ENCODE measurements at regions not wholly inside any gene's neighbourhood (a gene's known extent, or its start where the extent isn't known, plus 50 kb on each side); places are given as distances from the start of the nearest gene placed in this dataset.

DNA sequence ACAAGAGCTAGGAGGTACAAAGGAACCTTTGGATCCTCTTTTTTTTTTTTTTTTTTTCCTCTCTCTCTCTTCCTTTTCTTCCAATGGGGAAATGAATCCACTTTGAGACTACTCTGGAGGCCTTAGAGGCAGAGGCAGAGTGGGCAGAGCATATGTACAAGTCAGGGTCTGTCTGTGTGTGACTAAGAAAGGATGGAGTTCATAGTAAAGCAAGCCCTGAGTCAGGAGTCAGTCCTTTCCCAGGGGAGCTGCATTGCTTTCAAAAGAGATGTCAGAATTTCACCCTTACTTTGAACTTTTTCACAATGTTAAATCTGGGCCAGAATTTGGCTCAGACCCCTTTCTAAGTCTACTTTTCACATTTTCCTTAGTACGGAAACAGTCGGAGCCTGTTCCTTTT lies 792.4 kb upstream of the C9orf72 start:
- Histone ChIP-seq H3K79me2 (ENCODE audit: control insufficient read depth, low read length) (no peaks in the 10 kb centered on the region), H4K20me1 (ENCODE audit: control insufficient read depth, insufficient read depth, low read depth, low read length) (no peaks in the 10 kb centered on the region), H3K4me2 (ENCODE audit: low read length) (no peak overlapping the region), H3K36me3 (ENCODE audit: control insufficient read depth, low read length) (no peaks in the 10 kb centered on the region), H3K4me1 (ENCODE audit: control insufficient read depth, low read length) (no peaks in the 10 kb centered on the region), H3K9me3 (ENCODE audit: control insufficient read depth, insufficient read depth, low read length) (no peaks in the 10 kb centered on the region), H3K9me2 (replicated peaks; ENCODE audit: control insufficient read depth, low read length) (no peaks in the 10 kb centered on the region), H3K4me3 (ENCODE audit: low read length) (no peak overlapping the region), H3F3A (ENCODE audit: control insufficient read depth, insufficient read depth) (no peaks in the 10 kb centered on the region), H3K27me3 (ENCODE audit: control insufficient read depth, low read length) (no peaks in the 10 kb centered on the region), H3K27ac (ENCODE audit: low read depth, low read length) (no peak overlapping the region)
- no peak for TF ChIP-seq EZH2phosphoT487 (IDR thresholded peaks at IDR 0.05; ENCODE audit: borderline replicate concordance, low read length)
- TF ChIP-seq, protein P1, sequence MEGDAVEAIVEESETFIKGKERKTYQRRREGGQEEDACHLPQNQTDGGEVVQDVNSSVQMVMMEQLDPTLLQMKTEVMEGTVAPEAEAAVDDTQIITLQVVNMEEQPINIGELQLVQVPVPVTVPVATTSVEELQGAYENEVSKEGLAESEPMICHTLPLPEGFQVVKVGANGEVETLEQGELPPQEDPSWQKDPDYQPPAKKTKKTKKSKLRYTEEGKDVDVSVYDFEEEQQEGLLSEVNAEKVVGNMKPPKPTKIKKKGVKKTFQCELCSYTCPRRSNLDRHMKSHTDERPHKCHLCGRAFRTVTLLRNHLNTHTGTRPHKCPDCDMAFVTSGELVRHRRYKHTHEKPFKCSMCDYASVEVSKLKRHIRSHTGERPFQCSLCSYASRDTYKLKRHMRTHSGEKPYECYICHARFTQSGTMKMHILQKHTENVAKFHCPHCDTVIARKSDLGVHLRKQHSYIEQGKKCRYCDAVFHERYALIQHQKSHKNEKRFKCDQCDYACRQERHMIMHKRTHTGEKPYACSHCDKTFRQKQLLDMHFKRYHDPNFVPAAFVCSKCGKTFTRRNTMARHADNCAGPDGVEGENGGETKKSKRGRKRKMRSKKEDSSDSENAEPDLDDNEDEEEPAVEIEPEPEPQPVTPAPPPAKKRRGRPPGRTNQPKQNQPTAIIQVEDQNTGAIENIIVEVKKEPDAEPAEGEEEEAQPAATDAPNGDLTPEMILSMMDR (IDR thresholded peaks at IDR 0.05; ENCODE audit: low read depth, low read length, poor library complexity, severe bottlenecking) = no peak

DNA sequence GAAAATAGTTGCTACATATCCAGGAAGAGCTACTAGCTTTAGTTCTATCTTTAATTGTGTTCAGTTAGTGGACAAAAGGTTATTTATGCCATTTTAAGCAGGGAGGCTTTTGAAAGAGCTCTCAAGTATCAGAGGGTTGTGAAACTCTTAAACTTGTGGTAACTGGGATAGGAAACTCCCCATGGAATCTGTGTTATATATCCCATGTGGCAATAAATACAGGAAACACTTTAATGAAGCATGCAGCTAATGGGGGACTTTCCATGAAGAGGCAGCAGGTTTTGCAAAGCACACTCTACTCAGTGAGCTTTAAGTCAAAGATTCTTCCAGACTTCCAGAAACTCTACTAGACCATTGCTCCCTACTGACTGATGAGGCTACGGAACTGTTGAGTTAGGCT lies 805.0 kb upstream of the C9orf72 start:
- H3K9me3 ChIP-seq (ENCODE audit: control insufficient read depth, insufficient read depth, low read length) = no peaks in the 10 kb centered on the region
- no peak overlapping the region for H3K27ac ChIP-seq (ENCODE audit: low read depth, low read length)

DNA sequence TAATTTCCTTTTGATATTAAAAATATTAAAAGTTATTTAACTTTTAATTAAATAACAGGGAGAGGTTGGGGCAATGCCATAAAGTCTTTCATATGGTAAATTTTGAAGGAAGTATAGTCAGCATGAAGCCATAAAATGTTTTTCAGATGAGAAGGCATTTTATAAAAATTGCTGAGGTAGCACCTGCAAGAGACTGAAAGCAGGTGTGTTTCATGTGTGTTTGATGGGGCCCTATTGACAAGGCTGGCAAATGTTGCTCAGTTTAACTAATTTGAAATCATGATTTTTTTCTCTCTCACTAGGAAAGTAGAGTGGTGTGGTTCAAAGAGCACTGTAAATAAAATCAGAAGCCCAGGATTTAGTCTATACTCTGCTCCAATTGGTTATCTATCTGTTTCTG lies 805.8 kb upstream of the C9orf72 start:
- H3K9me2 ChIP-seq (replicated peaks; ENCODE audit: control insufficient read depth, low read length) = no peaks in the 10 kb centered on the region
- TF ChIP-seq EZH2phosphoT487 (IDR thresholded peaks at IDR 0.05; ENCODE audit: borderline replicate concordance, low read length) = no peak
- TF ChIP-seq, protein P1 (IDR thresholded peaks at IDR 0.05; ENCODE audit: low read depth, low read length, poor library complexity, severe bottlenecking) = no peak
- H3K4me1 ChIP-seq (ENCODE audit: control insufficient read depth, low read length) = no peaks in the 10 kb centered on the region
- H3K4me2 ChIP-seq (ENCODE audit: low read length) = no peak overlapping the region
- no peaks in the 10 kb centered on the region for H3K27me3 ChIP-seq (ENCODE audit: control insufficient read depth, low read length)
- no peaks in the 10 kb centered on the region for H3K9me3 ChIP-seq (ENCODE audit: control insufficient read depth, insufficient read depth, low read length)
- H3K36me3 ChIP-seq (ENCODE audit: control insufficient read depth, low read length) = no peaks in the 10 kb centered on the region
- H3K4me3 ChIP-seq (ENCODE audit: low read length) = no peak overlapping the region
- H4K20me1 ChIP-seq (ENCODE audit: control insufficient read depth, insufficient read depth, low read depth, low read length) = no peaks in the 10 kb centered on the region
- H3K27ac ChIP-seq (ENCODE audit: low read depth, low read length) = no peak overlapping the region
- H3K79me2 ChIP-seq (ENCODE audit: control insufficient read depth, low read length) = no peaks in the 10 kb centered on the region
- H3F3A ChIP-seq (ENCODE audit: control insufficient read depth, insufficient read depth) = no peaks in the 10 kb centered on the region

More for the DNA sequence above, 805.0 kb upstream of the C9orf72 start:
- no peaks in the 10 kb centered on the region for H4K20me1 ChIP-seq (ENCODE audit: control insufficient read depth, insufficient read depth, low read depth, low read length)
- H3K36me3 ChIP-seq (ENCODE audit: control insufficient read depth, low read length) = no peaks in the 10 kb centered on the region
- no peaks in the 10 kb centered on the region for H3F3A ChIP-seq (ENCODE audit: control insufficient read depth, insufficient read depth)
- H3K4me3 ChIP-seq (ENCODE audit: low read length) = no peak overlapping the region
- no peak for TF ChIP-seq EZH2phosphoT487 (IDR thresholded peaks at IDR 0.05; ENCODE audit: borderline replicate concordance, low read length)
- TF ChIP-seq, protein P1 (IDR thresholded peaks at IDR 0.05; ENCODE audit: low read depth, low read length, poor library complexity, severe bottlenecking) = no peak
- no peaks in the 10 kb centered on the region for H3K9me2 ChIP-seq (replicated peaks; ENCODE audit: control insufficient read depth, low read length)
- no peaks in the 10 kb centered on the region for H3K4me1 ChIP-seq (ENCODE audit: control insufficient read depth, low read length)
- H3K27me3 ChIP-seq (ENCODE audit: control insufficient read depth, low read length) = no peaks in the 10 kb centered on the region
- H3K4me2 ChIP-seq (ENCODE audit: low read length) = no peak overlapping the region
- no peaks in the 10 kb centered on the region for H3K79me2 ChIP-seq (ENCODE audit: control insufficient read depth, low read length)

DNA sequence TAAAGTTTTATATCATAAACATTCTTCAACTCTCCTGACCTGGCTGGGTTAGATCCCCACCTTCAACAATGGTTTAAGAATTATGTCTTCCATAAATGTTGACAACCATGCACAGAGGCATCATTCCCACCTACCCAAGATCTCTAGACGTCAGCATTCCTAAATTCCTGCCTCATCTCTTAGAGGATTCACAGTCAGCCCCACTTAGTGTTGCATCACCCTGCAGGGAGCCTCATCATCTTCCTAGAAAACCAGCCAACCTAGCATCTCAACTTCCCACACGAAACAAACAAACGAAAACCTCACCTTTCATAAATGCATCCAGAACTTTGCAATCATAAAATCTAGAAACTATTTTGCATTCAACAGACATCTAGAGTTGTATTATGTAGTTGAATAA lies 816.1 kb upstream of the C9orf72 start:
- H3K4me2 ChIP-seq (ENCODE audit: low read length) = no peak overlapping the region
- H3K9me2 ChIP-seq (replicated peaks; ENCODE audit: control insufficient read depth, low read length) = no peaks in the 10 kb centered on the region
- no peak for TF ChIP-seq EZH2phosphoT487 (IDR thresholded peaks at IDR 0.05; ENCODE audit: borderline replicate concordance, low read length)
- TF ChIP-seq, protein P1 (IDR thresholded peaks at IDR 0.05; ENCODE audit: low read depth, low read length, poor library complexity, severe bottlenecking) = no peak
- H4K20me1 ChIP-seq (ENCODE audit: control insufficient read depth, insufficient read depth, low read depth, low read length) = no peaks in the 10 kb centered on the region
- no peaks in the 10 kb centered on the region for H3K27me3 ChIP-seq (ENCODE audit: control insufficient read depth, low read length)
- no peaks in the 10 kb centered on the region for H3K9me3 ChIP-seq (ENCODE audit: control insufficient read depth, insufficient read depth, low read length)
- H3F3A ChIP-seq (ENCODE audit: control insufficient read depth, insufficient read depth) = no peaks in the 10 kb centered on the region
- H3K36me3 ChIP-seq (ENCODE audit: control insufficient read depth, low read length) = no peaks in the 10 kb centered on the region
- H3K4me3 ChIP-seq (ENCODE audit: low read length) = no peak overlapping the region
- no peak overlapping the region for H3K27ac ChIP-seq (ENCODE audit: low read depth, low read length)
- no peaks in the 10 kb centered on the region for H3K79me2 ChIP-seq (ENCODE audit: control insufficient read depth, low read length)
- no peaks in the 10 kb centered on the region for H3K4me1 ChIP-seq (ENCODE audit: control insufficient read depth, low read length)

All from DOHH2 (cell line).